Brain microvascular endothelial cell (primary cell): ENCODE measurements at regions not wholly inside any gene's neighbourhood (a gene's known extent, or its start where the extent isn't known, plus 50 kb on each side); places are given as distances from the start of the nearest gene placed in this dataset.

Experiments
- DNase-seq: peaks from one replicate; pipeline ENCODE4 v3.0.0-alpha.2; 2020
- H3K27ac ChIP-seq: fragments of 250-450 bp; sonication (Bioruptor Pico); 2 replicates; pipeline ENCODE4 v1.5.1; 2020; ENCODE audit warnings: mild to moderate bottlenecking, moderate library complexity
- H3K27me3 ChIP-seq: fragments of 250-450 bp; sonication (Bioruptor Pico); replicated peaks from 2 replicates; pipeline ENCODE4 v1.5.1; 2020; ENCODE audit warnings: mild to moderate bottlenecking
- H3K36me3 ChIP-seq: fragments of 250-450 bp; sonication (Bioruptor Pico); replicated peaks from 2 replicates; pipeline ENCODE4 v1.5.1; 2020; ENCODE audit warnings: mild to moderate bottlenecking
- H3K4me3 ChIP-seq: 2 replicates; pipeline ENCODE4 v1.5.1; 2011; ENCODE audit warnings: low read depth, mild to moderate bottlenecking, control low read depth, low read length, moderate library complexity
- in situ Hi-C: cut with HindIII; loops from 2 replicates; pipeline ENCODE4 v1.10.0; 2017; ENCODE audit warnings: low sequenced_read_pairs, low pct_ligation_motif_present
- TF ChIP-seq, protein P1 (sequence below): IDR thresholded peaks from 2 replicates; pipeline ENCODE4 v1.5.1; 2011; ENCODE audit warnings: low read depth, mild to moderate bottlenecking, moderate library complexity, low read length, control low read depth, inconsistent platforms; ENCODE audit errors: missing control alignments

DNA sequence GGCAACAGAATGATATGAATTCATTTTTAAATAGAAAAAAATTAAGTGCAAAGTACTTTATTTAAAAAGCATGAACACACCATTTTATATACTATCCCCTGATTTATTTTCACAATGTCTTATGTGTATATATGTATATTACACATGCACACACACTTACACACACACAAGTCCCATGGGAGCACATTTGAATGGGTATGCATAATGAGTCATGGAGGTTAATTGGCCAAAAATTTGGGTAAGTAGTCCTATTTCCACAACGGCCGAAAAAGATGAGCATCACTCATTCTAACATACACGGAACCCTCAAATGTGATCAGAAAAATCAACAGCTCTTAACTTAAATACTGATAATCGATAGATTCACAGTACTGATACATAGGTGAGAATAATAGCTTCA, 97.4 kb upstream of the NABP1 start:
- Histone ChIP-seq H3K27ac (no peak overlapping the region), H3K27me3 (no peaks in the 10 kb centered on the region), H3K4me3 (no peak overlapping the region), H3K36me3 (no peaks in the 10 kb centered on the region)
- in situ Hi-C loops, result no loop called here
- no peak for DNase-seq
- TF ChIP-seq, protein P1, sequence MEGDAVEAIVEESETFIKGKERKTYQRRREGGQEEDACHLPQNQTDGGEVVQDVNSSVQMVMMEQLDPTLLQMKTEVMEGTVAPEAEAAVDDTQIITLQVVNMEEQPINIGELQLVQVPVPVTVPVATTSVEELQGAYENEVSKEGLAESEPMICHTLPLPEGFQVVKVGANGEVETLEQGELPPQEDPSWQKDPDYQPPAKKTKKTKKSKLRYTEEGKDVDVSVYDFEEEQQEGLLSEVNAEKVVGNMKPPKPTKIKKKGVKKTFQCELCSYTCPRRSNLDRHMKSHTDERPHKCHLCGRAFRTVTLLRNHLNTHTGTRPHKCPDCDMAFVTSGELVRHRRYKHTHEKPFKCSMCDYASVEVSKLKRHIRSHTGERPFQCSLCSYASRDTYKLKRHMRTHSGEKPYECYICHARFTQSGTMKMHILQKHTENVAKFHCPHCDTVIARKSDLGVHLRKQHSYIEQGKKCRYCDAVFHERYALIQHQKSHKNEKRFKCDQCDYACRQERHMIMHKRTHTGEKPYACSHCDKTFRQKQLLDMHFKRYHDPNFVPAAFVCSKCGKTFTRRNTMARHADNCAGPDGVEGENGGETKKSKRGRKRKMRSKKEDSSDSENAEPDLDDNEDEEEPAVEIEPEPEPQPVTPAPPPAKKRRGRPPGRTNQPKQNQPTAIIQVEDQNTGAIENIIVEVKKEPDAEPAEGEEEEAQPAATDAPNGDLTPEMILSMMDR, result no peak

DNA sequence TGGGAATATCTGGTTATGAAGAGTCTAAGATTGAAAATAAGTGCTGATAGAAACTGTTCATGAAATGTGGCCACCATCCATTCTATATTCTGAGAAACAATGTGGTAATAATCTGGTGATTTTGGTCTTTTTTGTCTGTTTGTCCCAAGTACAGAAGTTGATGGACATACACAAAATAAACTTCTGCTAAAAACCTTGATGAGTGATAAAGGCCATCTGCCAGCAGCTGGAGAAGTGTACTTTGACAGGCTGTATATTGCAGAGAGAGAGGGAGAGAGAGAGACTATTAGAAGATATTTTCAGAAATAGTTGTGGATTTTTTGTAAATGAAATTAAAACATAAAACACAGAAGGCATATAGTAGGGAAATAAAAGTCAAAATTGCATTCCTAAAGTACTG, 96.9 kb upstream of the NABP1 start:
- no peak overlapping the region for H3K27ac ChIP-seq
- no peaks in the 10 kb centered on the region for H3K27me3 ChIP-seq
- no peak for DNase-seq
- H3K36me3 ChIP-seq, result no peaks in the 10 kb centered on the region
- no peak overlapping the region for H3K4me3 ChIP-seq
- in situ Hi-C loops, result no loop called here
- TF ChIP-seq, protein P1, result no peak

DNA sequence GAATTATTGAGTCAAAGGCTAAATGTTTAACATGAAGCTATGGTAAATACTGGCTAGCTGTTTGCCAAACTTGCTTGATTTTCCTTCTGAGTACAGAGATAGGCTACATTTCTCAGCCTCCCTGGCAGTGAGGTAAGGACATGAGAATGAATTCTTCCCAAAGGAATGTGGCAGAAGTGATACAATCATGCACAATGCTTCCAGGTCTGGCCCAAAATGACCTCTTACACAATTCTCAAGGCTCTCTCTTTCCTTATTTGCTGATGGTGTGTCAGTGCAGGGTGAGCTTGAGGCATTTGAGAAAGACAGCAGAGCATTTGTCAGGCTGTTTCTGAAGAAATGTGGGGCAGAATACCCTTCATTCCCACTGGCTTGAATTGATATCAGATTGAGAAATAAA, 95.6 kb upstream of the NABP1 start:
- H3K27ac ChIP-seq, result peak overlapping the region; percentile 48

DNA sequence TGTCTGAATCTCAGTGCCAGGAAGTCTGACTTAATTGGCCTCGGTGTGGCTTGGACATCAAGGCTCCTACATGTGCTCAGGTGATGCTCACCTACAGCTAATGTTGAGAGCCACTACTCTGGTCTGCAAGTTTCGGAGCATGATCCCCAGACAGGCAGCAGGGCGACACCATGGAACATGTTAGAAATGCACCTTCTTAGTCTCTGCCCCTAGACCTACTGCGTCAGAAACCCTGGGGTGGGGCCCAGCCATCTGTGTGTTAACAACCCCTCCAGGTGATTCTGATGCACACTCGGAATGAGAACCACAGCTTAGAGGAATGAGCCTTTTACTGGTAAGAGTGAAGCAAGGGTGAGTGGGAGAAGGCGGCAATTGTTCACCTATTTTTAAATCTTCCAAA, 86.9 kb upstream of the NABP1 start:
- no peak for DNase-seq
- no peaks in the 10 kb centered on the region for H3K27me3 ChIP-seq
- TF ChIP-seq, protein P1, result no peak
- H3K27ac ChIP-seq, result no peak overlapping the region
- no peak overlapping the region for H3K4me3 ChIP-seq
- in situ Hi-C loops, result no loop called here
- H3K36me3 ChIP-seq, result no peaks in the 10 kb centered on the region

More for the DNA sequence above, 95.6 kb upstream of the NABP1 start:
- Histone ChIP-seq H3K27me3 (no peaks in the 10 kb centered on the region), H3K4me3 (no peak overlapping the region), H3K36me3 (no peaks in the 10 kb centered on the region)
- in situ Hi-C loops, result no loop called here
- DNase-seq, result peak; percentile 77
- TF ChIP-seq, protein P1, result no peak

DNA sequence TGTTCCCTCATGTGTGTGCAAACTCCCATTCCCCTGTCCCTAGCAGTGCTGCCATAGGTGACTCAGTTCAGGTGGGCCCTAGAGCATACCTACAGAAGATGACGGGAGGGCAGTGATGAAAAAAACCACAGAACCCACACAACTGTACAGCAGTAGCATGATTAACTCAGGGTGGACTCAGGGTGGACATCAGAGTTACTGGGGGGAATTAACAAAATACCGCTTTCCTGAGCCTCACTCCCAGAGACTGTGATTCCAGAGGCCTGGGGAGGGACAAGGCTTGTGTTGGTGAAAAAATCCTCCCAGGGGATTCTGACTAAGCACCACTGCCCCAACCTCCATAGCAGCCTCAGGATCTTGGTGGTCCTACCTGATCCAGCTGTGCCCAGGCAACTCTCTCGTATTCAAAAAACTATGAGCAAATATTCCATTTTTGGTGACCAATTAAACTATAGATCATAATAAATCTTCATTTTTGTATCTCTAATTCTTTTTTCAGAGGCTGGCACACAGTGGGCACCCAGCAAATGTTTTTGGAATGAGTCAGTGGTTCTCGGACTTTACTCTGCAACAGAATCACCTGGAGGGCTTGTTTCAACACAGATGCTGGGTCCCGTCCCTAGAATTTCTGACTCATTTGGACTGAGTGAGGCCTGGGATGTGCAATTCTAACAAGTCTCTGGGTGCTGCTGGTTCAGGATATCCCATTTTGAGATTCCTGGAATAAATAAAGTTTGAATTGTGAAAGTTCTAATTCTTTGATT, 84.1 kb upstream of the NABP1 start:
- H3K27me3 ChIP-seq, result no peaks in the 10 kb centered on the region
- no peak overlapping the region for H3K4me3 ChIP-seq
- in situ Hi-C loops, result no loop called here
- no peak for DNase-seq
- TF ChIP-seq, protein P1, result no peak
- no peak overlapping the region for H3K27ac ChIP-seq
- no peaks in the 10 kb centered on the region for H3K36me3 ChIP-seq

DNA sequence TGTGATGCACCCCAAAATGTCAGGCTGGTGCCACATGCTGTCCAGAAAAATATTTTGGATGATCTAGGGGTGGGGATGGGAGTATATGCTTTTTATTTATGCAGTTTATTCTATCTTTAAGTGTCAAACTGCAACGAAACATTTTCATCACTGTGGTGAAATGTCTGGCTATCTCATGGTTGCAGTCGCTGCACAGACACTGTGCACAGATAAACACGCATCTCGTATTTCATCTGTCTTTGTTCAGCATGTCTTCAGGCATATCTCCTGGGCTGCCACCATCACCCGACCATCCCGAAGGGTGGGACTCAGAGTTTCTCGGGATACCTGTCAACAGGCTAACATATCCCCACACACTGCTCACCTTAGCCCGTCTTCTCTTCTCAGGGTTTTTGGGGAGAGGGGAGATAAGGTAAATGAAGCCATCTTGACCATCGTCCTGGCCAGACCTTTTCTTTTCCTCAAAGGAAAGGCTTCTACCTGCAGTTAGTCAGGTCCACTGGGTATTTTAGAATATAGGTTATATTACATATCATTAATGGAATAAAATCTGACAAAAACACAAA, 80.7 kb upstream of the NABP1 start:
- Histone ChIP-seq H3K27me3 (no peaks in the 10 kb centered on the region), H3K4me3 (no peak overlapping the region), H3K27ac (no peak overlapping the region), H3K36me3 (no peaks in the 10 kb centered on the region)
- in situ Hi-C loops, result no loop called here
- no peak for DNase-seq
- TF ChIP-seq, protein P1, result no peak
